Progenitor cell of endocrine pancreas (in vitro differentiated cells): ENCODE measurements at regions not wholly inside any gene's neighbourhood (a gene's known extent, or its start where the extent isn't known, plus 50 kb on each side); places are given as distances from the start of the nearest gene placed in this dataset.

Experiments used
- DNase-seq: peaks from one replicate; pipeline ENCODE4 v3.0.0; 2021; ENCODE audit warnings: low spot score; ENCODE audit not compliant: unreplicated experiment
- H3K27ac Mint-ChIP-seq: 2 replicates; pipeline ENCODE4 v1.8.0; 2021; ENCODE audit warnings: mild to moderate bottlenecking, moderate library complexity, mixed read lengths
- H3K27me3 Mint-ChIP-seq: 2 replicates; pipeline ENCODE4 v1.8.0; 2021; ENCODE audit warnings: mixed read lengths
- H3K36me3 Mint-ChIP-seq: 2 replicates; pipeline ENCODE4 v1.8.0; 2022; ENCODE audit warnings: mixed read lengths; ENCODE audit not compliant: insufficient read depth
- H3K4me1 Mint-ChIP-seq: 2 replicates; pipeline ENCODE4 v1.8.0; 2021; ENCODE audit warnings: low read depth, mixed read lengths
- H3K4me3 Mint-ChIP-seq: 2 replicates; pipeline ENCODE4 v1.8.0; 2021; ENCODE audit warnings: low read depth, mild to moderate bottlenecking, moderate library complexity, mixed read lengths
- H3K9me3 Mint-ChIP-seq: 2 replicates; pipeline ENCODE4 v1.8.0; 2021; ENCODE audit warnings: low read depth, mixed read lengths
- CTCF ChIP-seq: fragments of 200-600 bp; sonication (generic); IDR thresholded peaks from one replicate; pipeline ENCODE4 v1.5.0; 2021; ENCODE audit warnings: antibody characterized with exemption, mild to moderate bottlenecking; ENCODE audit not compliant: unreplicated experiment

- Mint-ChIP-seq H3K27ac (no peak overlapping the region), H3K9me3 (peaks cover 8% of the 10 kb centered on the region), H3K4me1 (no peaks in the 10 kb centered on the region), H3K27me3 (peaks cover 5% of the 10 kb centered on the region), H3K4me3 (no peak overlapping the region), H3K36me3 (no peaks in the 10 kb centered on the region)
- no peak for DNase-seq
- no peak for TF ChIP-seq CTCF
These were observed 364.8 kb downstream of the MED10 start for GRCh38 chr5:6013506-6013905.

- Mint-ChIP-seq H3K4me1 (no peaks in the 10 kb centered on the region), H3K9me3 (peaks cover 8% of the 10 kb centered on the region), H3K27ac (no peak overlapping the region), H3K4me3 (no peak overlapping the region), H3K36me3 (no peaks in the 10 kb centered on the region), H3K27me3 (peaks cover 14% of the 10 kb centered on the region)
- TF ChIP-seq CTCF = no peak
- no peak for DNase-seq
These were observed 367.1 kb downstream of the MED10 start for GRCh38 chr5:6011199-6011598.

- no peaks in the 10 kb centered on the region for H3K4me1 Mint-ChIP-seq
- no peak overlapping the region for H3K27ac Mint-ChIP-seq
- no peaks in the 10 kb centered on the region for H3K36me3 Mint-ChIP-seq
- H3K4me3 Mint-ChIP-seq = no peak overlapping the region
- DNase-seq = no peak
- no peak for TF ChIP-seq CTCF
- no peaks in the 10 kb centered on the region for H3K9me3 Mint-ChIP-seq
- peaks cover 42% of the 10 kb centered on the region for H3K27me3 Mint-ChIP-seq
These were observed 371.5 kb downstream of the MED10 start for GRCh38 chr5:6006838-6007314.

- no peak overlapping the region for H3K27ac Mint-ChIP-seq
- DNase-seq = no peak
- H3K27me3 Mint-ChIP-seq = peaks cover 45% of the 10 kb centered on the region
- no peaks in the 10 kb centered on the region for H3K9me3 Mint-ChIP-seq
- no peak overlapping the region for H3K4me3 Mint-ChIP-seq
- H3K4me1 Mint-ChIP-seq = no peaks in the 10 kb centered on the region
- H3K36me3 Mint-ChIP-seq = no peaks in the 10 kb centered on the region
- TF ChIP-seq CTCF = no peak
These were observed 375.1 kb downstream of the MED10 start for GRCh38 chr5:6003040-6003825.

- no peak for TF ChIP-seq CTCF
- H3K4me3 Mint-ChIP-seq = no peak overlapping the region
- peaks cover 6% of the 10 kb centered on the region for H3K9me3 Mint-ChIP-seq
- DNase-seq = no peak
- H3K4me1 Mint-ChIP-seq = no peaks in the 10 kb centered on the region
- H3K36me3 Mint-ChIP-seq = no peaks in the 10 kb centered on the region
- peak overlapping the region; percentile 19 for H3K27ac Mint-ChIP-seq
- H3K27me3 Mint-ChIP-seq = peaks cover 39% of the 10 kb centered on the region
These were observed 377.5 kb downstream of the MED10 start for GRCh38 chr5:6000867-6001266.
